ENCODE measurements at regions not wholly inside any gene's neighbourhood (a gene's known extent, or its start where the extent isn't known, plus 50 kb on each side); places are given as distances from the start of the nearest gene placed in this dataset.
A peak's percentile ranks its signal among the peaks of the same experiment; 100 is the strongest.
"Not testable (repeated sequence)": the region's sequence is repeated elsewhere in the genome, so short reads cannot be mapped to it uniquely, and the experiment has no call there.

GRCh38 chr4:153887217-153887616, 98.3 kb upstream of the SFRP2 start:
- POLR2A ChIA-PET, result no interaction called here
- H3K4me1 Mint-ChIP-seq, result no peaks in the 10 kb centered on the region
- CTCF ChIA-PET, result no interaction called here

DNA sequence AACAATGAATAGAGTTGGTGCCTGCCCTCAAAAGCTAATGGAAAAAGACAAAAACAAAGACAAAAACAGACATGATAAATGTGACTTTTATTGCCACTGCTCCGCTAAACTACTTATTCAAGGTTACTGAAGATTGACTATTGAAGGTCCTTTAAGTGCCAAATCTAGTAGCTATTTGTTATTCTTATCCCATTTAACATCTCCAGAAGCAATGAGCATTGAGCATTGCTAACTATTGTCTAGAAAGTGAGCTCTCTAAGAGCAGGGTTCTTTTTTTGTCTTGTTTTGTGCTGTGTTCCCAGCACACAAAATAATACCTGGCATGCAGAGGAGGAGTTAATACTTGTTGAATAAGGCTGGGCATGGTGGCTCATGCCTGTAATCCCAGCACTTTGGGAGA, 95.4 kb upstream of the SFRP2 start:
- ChIA-PET CTCF (no interaction called here), POLR2A (no interaction called here)
- peaks cover 0 to 2% of the 10 kb centered on the region in 2 experiments for H3K27me3 ChIP-seq (replicated peaks in 1 of 2; ENCODE audit: control insufficient read depth in 2 of 2, extremely low read depth in 1 of 2, insufficient read depth in 2 of 2, low read length in 1 of 2)
- DNase-seq, result no peak
- H3K4me1 ChIP-seq (ENCODE audit: control insufficient read depth in 1 of 2, extremely low read depth in 1 of 2, insufficient read depth in 2 of 2, low read length in 2 of 2), result no peaks in the 10 kb centered on the region
- H3K36me3 ChIP-seq (ENCODE audit: control insufficient read depth in 2 of 2, extremely low read depth in 1 of 2, insufficient read depth in 1 of 2, low read length in 1 of 2), result no peaks in the 10 kb centered on the region
- peaks cover 4% of the 10 kb centered on the region for H3K36me3 Mint-ChIP-seq
- H3K9me3 Mint-ChIP-seq, result peaks cover 13 to 19% (median 19%) of the 10 kb centered on the region in 3 donors
- no peak overlapping the region for H3K4me3 ChIP-seq (ENCODE audit: control insufficient read depth in 1 of 2, extremely low read depth in 1 of 2, low read length in 1 of 2)
- H3K27ac Mint-ChIP-seq, result no peak overlapping the region
- WGBS (ENCODE audit: insufficient coverage), result no CpG with 5 or more reads among the region's 1 CpG
- ATAC-seq (replicated peaks in 1 of 4), result no peak
- peaks cover 11 to 15% of the 10 kb centered on the region in 2 donors for H3K27me3 Mint-ChIP-seq
- no peak overlapping the region for H3K4me3 Mint-ChIP-seq
- no peaks in the 10 kb centered on the region for H3K4me1 Mint-ChIP-seq
- no peak overlapping the region for H3K27ac ChIP-seq (ENCODE audit: low read length)
- H3K9me3 ChIP-seq, result no peaks in the 10 kb centered on the region

More at GRCh38 chr4:153887217-153887616, 98.3 kb upstream of the SFRP2 start:
- Histone ChIP-seq H3K4me3 (ENCODE audit: control insufficient read depth in 1 of 2, extremely low read depth in 1 of 2, low read length in 1 of 2) (no peak overlapping the region), H3K9me3 (no peaks in the 10 kb centered on the region), H3K27ac (ENCODE audit: low read length) (no peak overlapping the region), H3K4me1 (ENCODE audit: control insufficient read depth in 1 of 2, extremely low read depth in 1 of 2, insufficient read depth in 2 of 2, low read length in 2 of 2) (no peaks in the 10 kb centered on the region), H3K36me3 (ENCODE audit: control insufficient read depth in 2 of 2, extremely low read depth in 1 of 2, insufficient read depth in 1 of 2, low read length in 1 of 2) (no peaks in the 10 kb centered on the region), H3K27me3 (replicated peaks in 1 of 2; ENCODE audit: control insufficient read depth in 2 of 2, extremely low read depth in 1 of 2, insufficient read depth in 2 of 2, low read length in 1 of 2) (no peaks in the 10 kb centered on the region)
- DNase-seq (no peak), ATAC-seq (replicated peaks in 1 of 4) (no peak)
- H3K36me3 Mint-ChIP-seq, result no peaks in the 10 kb centered on the region
- peaks cover 0 to 3% (median 3%) of the 10 kb centered on the region in 3 donors for H3K9me3 Mint-ChIP-seq
- no peak overlapping the region for H3K27ac Mint-ChIP-seq
- H3K4me3 Mint-ChIP-seq, result no peak overlapping the region
- H3K27me3 Mint-ChIP-seq, result peaks cover 13 to 20% of the 10 kb centered on the region in 2 donors

- no CpG with 5 or more reads among the region's 2 CpGs for WGBS (ENCODE audit: insufficient coverage)
- Mint-ChIP-seq H3K27me3 (peaks cover 9 to 12% of the 10 kb centered on the region in 2 donors), H3K27ac (no peak overlapping the region), H3K9me3 (peaks cover 13 to 19% (median 19%) of the 10 kb centered on the region in 3 donors), H3K4me3 (no peak overlapping the region), H3K4me1 (no peaks in the 10 kb centered on the region), H3K36me3 (peaks cover 4% of the 10 kb centered on the region)
- CTCF ChIA-PET, result no interaction called here
- ATAC-seq (replicated peaks in 1 of 4) (no peak), DNase-seq (no peak)
- no peaks in the 10 kb centered on the region for H3K9me3 ChIP-seq
- no peaks in the 10 kb centered on the region for H3K36me3 ChIP-seq (ENCODE audit: control insufficient read depth in 2 of 2, extremely low read depth in 1 of 2, insufficient read depth in 1 of 2, low read length in 1 of 2)
- no peak overlapping the region for H3K27ac ChIP-seq (ENCODE audit: low read length)
- POLR2A ChIA-PET, result no interaction called here
- peak overlapping the region in 1 of 2 donors; percentile 19 for H3K4me3 ChIP-seq (ENCODE audit: control insufficient read depth in 1 of 2, extremely low read depth in 1 of 2, low read length in 1 of 2)
- H3K4me1 ChIP-seq (ENCODE audit: control insufficient read depth in 1 of 2, extremely low read depth in 1 of 2, insufficient read depth in 2 of 2, low read length in 2 of 2), result no peaks in the 10 kb centered on the region
- H3K27me3 ChIP-seq (replicated peaks in 1 of 2; ENCODE audit: control insufficient read depth in 2 of 2, extremely low read depth in 1 of 2, insufficient read depth in 2 of 2, low read length in 1 of 2), result peaks cover 0 to 2% of the 10 kb centered on the region in 2 experiments
Measured at GRCh38 chr4:153880983-153881382, 92.1 kb upstream of the SFRP2 start.

- no peak overlapping the region for H3K27ac Mint-ChIP-seq
- ATAC-seq (replicated peaks in 1 of 4), result no peak
Measured at GRCh38 chr4:153877898-153878297, 89.0 kb upstream of the SFRP2 start.

DNA sequence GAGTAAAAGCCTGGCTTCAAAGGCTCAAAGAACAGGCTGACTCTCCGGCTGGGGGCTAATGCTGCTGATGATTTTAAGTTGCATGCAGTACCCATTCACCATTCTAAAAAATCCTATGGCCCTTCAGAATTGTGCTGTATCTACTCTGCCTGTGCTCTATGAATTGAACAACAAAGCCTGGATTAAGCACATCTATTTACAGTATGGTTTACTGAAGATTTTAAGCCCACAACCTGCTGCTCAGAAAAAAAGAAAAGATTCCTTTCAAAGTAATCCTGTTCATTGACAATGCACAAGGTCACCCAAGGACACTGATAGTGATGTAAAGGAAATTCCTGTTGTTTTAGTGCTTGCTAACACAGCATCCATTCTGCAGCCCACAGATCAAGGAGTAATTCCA, 84.9 kb upstream of the SFRP2 start:
- Mint-ChIP-seq H3K36me3 (no peaks in the 10 kb centered on the region), H3K9me3 (peaks cover 1 to 3% (median 2%) of the 10 kb centered on the region in 3 donors), H3K27me3 (peaks cover 7 to 17% of the 10 kb centered on the region in 2 donors), H3K4me1 (no peaks in the 10 kb centered on the region), H3K27ac (no peak overlapping the region), H3K4me3 (no peak overlapping the region)
- Histone ChIP-seq H3K4me3 (ENCODE audit: control insufficient read depth in 1 of 2, extremely low read depth in 1 of 2, low read length in 1 of 2) (no peak overlapping the region), H3K36me3 (ENCODE audit: control insufficient read depth in 2 of 2, extremely low read depth in 1 of 2, insufficient read depth in 1 of 2, low read length in 1 of 2) (no peaks in the 10 kb centered on the region), H3K4me1 (ENCODE audit: control insufficient read depth in 1 of 2, extremely low read depth in 1 of 2, insufficient read depth in 2 of 2, low read length in 2 of 2) (no peaks in the 10 kb centered on the region), H3K9me3 (no peaks in the 10 kb centered on the region), H3K27me3 (replicated peaks in 1 of 2; ENCODE audit: control insufficient read depth in 2 of 2, extremely low read depth in 1 of 2, insufficient read depth in 2 of 2, low read length in 1 of 2) (no peaks in the 10 kb centered on the region), H3K27ac (ENCODE audit: low read length) (no peak overlapping the region)
- DNase-seq, result no peak
- ATAC-seq (replicated peaks in 1 of 4), result no peak
- ChIA-PET CTCF (no interaction called here), POLR2A (no interaction called here)
- no CpG with 5 or more reads among the region's 1 CpG for WGBS (ENCODE audit: insufficient coverage)

More at GRCh38 chr4:153877898-153878297, 89.0 kb upstream of the SFRP2 start:
- Mint-ChIP-seq H3K27me3 (peaks cover 5 to 10% of the 10 kb centered on the region in 2 donors), H3K36me3 (peaks cover 4% of the 10 kb centered on the region), H3K4me1 (no peaks in the 10 kb centered on the region), H3K4me3 (no peak overlapping the region), H3K9me3 (peaks cover 13 to 19% (median 19%) of the 10 kb centered on the region in 3 donors)
- ChIA-PET POLR2A (no interaction called here), CTCF (no interaction called here)
- peaks cover 0 to 2% of the 10 kb centered on the region in 2 experiments for H3K27me3 ChIP-seq (replicated peaks in 1 of 2; ENCODE audit: control insufficient read depth in 2 of 2, extremely low read depth in 1 of 2, insufficient read depth in 2 of 2, low read length in 1 of 2)
- DNase-seq, result no peak
- no peaks in the 10 kb centered on the region for H3K4me1 ChIP-seq (ENCODE audit: control insufficient read depth in 1 of 2, extremely low read depth in 1 of 2, insufficient read depth in 2 of 2, low read length in 2 of 2)
- H3K9me3 ChIP-seq, result no peaks in the 10 kb centered on the region
- no peak overlapping the region for H3K27ac ChIP-seq (ENCODE audit: low read length)
- H3K4me3 ChIP-seq (ENCODE audit: control insufficient read depth in 1 of 2, extremely low read depth in 1 of 2, low read length in 1 of 2), result no peak overlapping the region
- no peaks in the 10 kb centered on the region for H3K36me3 ChIP-seq (ENCODE audit: control insufficient read depth in 2 of 2, extremely low read depth in 1 of 2, insufficient read depth in 1 of 2, low read length in 1 of 2)

DNA sequence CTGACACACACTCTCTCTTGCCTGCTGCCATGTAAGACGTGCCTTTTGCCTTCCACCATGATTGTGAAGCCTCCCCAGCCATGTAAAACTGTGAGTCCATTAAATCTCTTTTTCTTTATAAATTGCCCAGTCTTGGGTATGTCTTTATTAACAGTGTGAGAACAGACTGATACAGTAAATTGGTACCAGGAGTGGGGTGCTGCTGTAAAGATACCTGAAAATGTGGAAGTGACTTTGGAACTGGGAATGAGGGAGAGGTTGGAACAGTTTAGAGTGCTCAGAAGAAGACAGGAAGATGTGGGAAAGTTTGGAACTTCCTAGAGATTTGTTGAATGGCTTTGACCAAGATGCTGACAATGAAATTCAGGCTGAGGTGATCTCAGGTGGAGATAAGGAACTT, 77.9 kb upstream of the SFRP2 start:
- H3K4me3 Mint-ChIP-seq; CTCF ChIA-PET; H3K27ac Mint-ChIP-seq; H3K27me3 ChIP-seq (replicated peaks in 1 of 2; ENCODE audit: control insufficient read depth in 2 of 2, extremely low read depth in 1 of 2, insufficient read depth in 2 of 2, low read length in 1 of 2); H3K27ac ChIP-seq (ENCODE audit: low read length); H3K36me3 Mint-ChIP-seq; H3K36me3 ChIP-seq (ENCODE audit: control insufficient read depth in 2 of 2, extremely low read depth in 1 of 2, insufficient read depth in 1 of 2, low read length in 1 of 2); DNase-seq; POLR2A ChIA-PET; H3K4me1 ChIP-seq (ENCODE audit: control insufficient read depth in 1 of 2, extremely low read depth in 1 of 2, insufficient read depth in 2 of 2, low read length in 2 of 2); H3K9me3 ChIP-seq; H3K4me3 ChIP-seq (ENCODE audit: control insufficient read depth in 1 of 2, extremely low read depth in 1 of 2, low read length in 1 of 2); H3K4me1 Mint-ChIP-seq; ATAC-seq (replicated peaks in 1 of 4): not testable (repeated sequence)
- peaks cover 35 to 61% (median 40%) of the 10 kb centered on the region in 3 donors for H3K9me3 Mint-ChIP-seq
- WGBS (ENCODE audit: insufficient coverage), result no CpG with 5 or more reads among the region's 1 CpG
- peaks cover 11 to 26% of the 10 kb centered on the region in 2 donors for H3K27me3 Mint-ChIP-seq

- Histone ChIP-seq H3K36me3 (ENCODE audit: control insufficient read depth in 2 of 2, extremely low read depth in 1 of 2, insufficient read depth in 1 of 2, low read length in 1 of 2) (no peaks in the 10 kb centered on the region), H3K4me1 (ENCODE audit: control insufficient read depth in 1 of 2, extremely low read depth in 1 of 2, insufficient read depth in 2 of 2, low read length in 2 of 2) (no peaks in the 10 kb centered on the region), H3K27me3 (replicated peaks in 1 of 2; ENCODE audit: control insufficient read depth in 2 of 2, extremely low read depth in 1 of 2, insufficient read depth in 2 of 2, low read length in 1 of 2) (no peaks in the 10 kb centered on the region), H3K27ac (ENCODE audit: low read length) (no peak overlapping the region), H3K9me3 (no peaks in the 10 kb centered on the region), H3K4me3 (ENCODE audit: control insufficient read depth in 1 of 2, extremely low read depth in 1 of 2, low read length in 1 of 2) (no peak overlapping the region)
- peaks cover 14 to 48% of the 10 kb centered on the region in 2 donors for H3K27me3 Mint-ChIP-seq
- no peaks in the 10 kb centered on the region for H3K36me3 Mint-ChIP-seq
- H3K4me3 Mint-ChIP-seq, result no peak overlapping the region
- ChIA-PET POLR2A (no interaction called here), CTCF (no interaction called here)
- DNase-seq (no peak), ATAC-seq (replicated peaks in 1 of 4) (no peak)
- H3K27ac Mint-ChIP-seq, result no peak overlapping the region
- H3K4me1 Mint-ChIP-seq, result no peaks in the 10 kb centered on the region
- no CpG with 5 or more reads among the region's 1 CpG for WGBS (ENCODE audit: insufficient coverage)
- peaks cover 14 to 32% (median 24%) of the 10 kb centered on the region in 3 donors for H3K9me3 Mint-ChIP-seq
Measured at GRCh38 chr4:153852501-153852900, 63.6 kb upstream of the SFRP2 start.

All from T-cell (primary cell).